H1 (cell line): ENCODE measurements at regions not wholly inside any gene's neighbourhood (a gene's known extent, or its start where the extent isn't known, plus 50 kb on each side); places are given as distances from the start of the nearest gene placed in this dataset.

Experiments used
- CTCF ChIA-PET: fragments of 300-600 bp; sonication (Branson Sonifier 250); formaldehyde crosslinking; loops from one replicate; lab custom pipeline; 2021; ENCODE audit not compliant: partially characterized antibody; lab: Charles Lee
- POLR2A ChIA-PET: fragments of 300-600 bp; sonication (Branson Sonifier 250); formaldehyde crosslinking; loops from one replicate; lab custom pipeline; 2021; ENCODE audit warnings: inconsistent platforms; ENCODE audit not compliant: partially characterized antibody; lab: Charles Lee
- DNase-seq, 2 experiments: peaks; one replicate each; pipeline versions ENCODE4 v3.0.0 to v3.0.0-alpha.2; 2010 to 2022; ENCODE audit warnings: low spot score in 2 of 2, low read depth in 1 of 2, mixed read lengths in 1 of 2
- FAIRE-seq: peaks from 2 replicates; lab custom pipeline; 2011; peaks lifted over from hg19 to GRCh38; lab: Jason Lieb, UNC
- H2AFZ ChIP-seq: 2 replicates; pipeline ENCODE4 v1.8.1; 2012; ENCODE audit warnings: low read length, inconsistent platforms
- H2AK5ac ChIP-seq: 2 replicates; pipeline ENCODE4 v1.6.1; 2013; ENCODE audit warnings: low read depth, low read length
- H2BK120ac ChIP-seq: replicated peaks from 2 replicates; pipeline ENCODE3; 2013; ENCODE audit warnings: low read depth, low read length, inconsistent platforms
- H2BK12ac ChIP-seq: 2 replicates; pipeline ENCODE4 v1.6.1; 2013; ENCODE audit warnings: low read depth, low read length
- H2BK15ac ChIP-seq: 2 replicates; pipeline ENCODE4 v1.6.1; 2013; ENCODE audit warnings: low read length
- H2BK20ac ChIP-seq: 2 replicates; pipeline ENCODE4 v1.6.1; 2013; ENCODE audit warnings: low read length
- H2BK5ac ChIP-seq: 2 replicates; pipeline ENCODE4 v1.6.1; 2013; ENCODE audit warnings: low read depth, low read length
- H3K14ac ChIP-seq: 2 replicates; pipeline ENCODE4 v1.6.1; 2013; ENCODE audit warnings: inconsistent platforms; ENCODE audit not compliant: insufficient read length
- H3K18ac ChIP-seq: 2 replicates; pipeline ENCODE4 v1.6.1; 2013; ENCODE audit warnings: low read length; ENCODE audit errors: extremely low read depth
- H3K23ac ChIP-seq: 2 replicates; pipeline ENCODE4 v1.6.1; 2013; ENCODE audit warnings: inconsistent platforms; ENCODE audit not compliant: insufficient read length
- H3K23me2 ChIP-seq: 2 replicates; pipeline ENCODE4 v1.6.1; 2013; ENCODE audit warnings: low read depth, low read length
- H3K27ac ChIP-seq: 2 replicates; pipeline ENCODE4 v1.6.1; 2011; ENCODE audit warnings: low read depth, low read length, inconsistent platforms
- H3K27me3 ChIP-seq, 4 experiments: replicated peaks in 1 of 4; 1 replicate in 1 of 4; 2 replicates in 3 of 4; pipeline versions ENCODE4 v1.6.1 to v1.8.1; 2011 to 2013; ENCODE audit warnings: low read length in 3 of 4, mild to moderate bottlenecking in 3 of 4, inconsistent platforms in 2 of 4, mixed read lengths in 2 of 4, moderate library complexity in 1 of 4; ENCODE audit not compliant: control insufficient read depth in 3 of 4, insufficient read depth in 3 of 4; ENCODE audit errors: extremely low read depth in 1 of 4
- H3K36me3 ChIP-seq, 4 experiments: 2 replicates each; pipeline versions ENCODE4 v1.6.1 to v1.8.1; 2011 to 2013; ENCODE audit warnings: mild to moderate bottlenecking in 4 of 4, low read length in 3 of 4, moderate library complexity in 2 of 4, control low read depth in 1 of 4, inconsistent platforms in 1 of 4; ENCODE audit not compliant: insufficient read depth in 4 of 4, control insufficient read depth in 2 of 4
- H3K4ac ChIP-seq: replicated peaks from 2 replicates; pipeline ENCODE3; 2013; ENCODE audit warnings: low read length, low read depth, mixed read lengths, inconsistent platforms; ENCODE audit not compliant: insufficient read length
- H3K4me1 ChIP-seq, 4 experiments: replicated peaks in 1 of 4; 1 replicate in 1 of 4; 2 replicates in 3 of 4; pipeline versions ENCODE4 v1.6.1 to v1.8.1; 2011 to 2013; ENCODE audit warnings: low read length in 3 of 4, inconsistent platforms in 2 of 4, mixed read lengths in 1 of 4; ENCODE audit not compliant: insufficient read depth in 4 of 4, control insufficient read depth in 3 of 4
- H3K4me2 ChIP-seq, 2 experiments: 2 replicates each; pipeline versions ENCODE4 v1.6.1 to v1.8.1; 2011 to 2013; ENCODE audit warnings: low read depth in 2 of 2, low read length in 2 of 2, control low read depth in 1 of 2, inconsistent platforms in 1 of 2, mild to moderate bottlenecking in 1 of 2; ENCODE audit not compliant: insufficient read depth in 1 of 2
- H3K4me3 ChIP-seq, 4 experiments: fragments of 200-600, 300-600 bp in 1 of 4; sonication (generic), shearing (Covaris generic), sonication (Bioruptor Twin) in 1 of 4; 2 replicates each; pipeline versions ENCODE4 v1.5.1 to v1.8.1; 2011 to 2016; ENCODE audit warnings: low read length in 4 of 4, low read depth in 3 of 4, control low read depth in 2 of 4, inconsistent platforms in 2 of 4, mild to moderate bottlenecking in 2 of 4, mixed read lengths in 1 of 4, moderate library complexity in 1 of 4; ENCODE audit not compliant: insufficient read depth in 2 of 4; ENCODE audit errors: extremely low read depth in 1 of 4
- H3K56ac ChIP-seq: replicated peaks from 2 replicates; pipeline ENCODE3; 2013; ENCODE audit warnings: low read depth, mild to moderate bottlenecking, mixed read lengths, low read length, inconsistent platforms; ENCODE audit not compliant: insufficient read length
- H3K79me1 ChIP-seq: 2 replicates; pipeline ENCODE4 v1.6.1; 2013; ENCODE audit warnings: low read depth, low read length, control low read depth
- H3K79me2 ChIP-seq, 2 experiments: 2 replicates each; pipeline versions ENCODE4 v1.6.1 to v1.8.1; 2012 to 2013; ENCODE audit warnings: low read length in 2 of 2, mild to moderate bottlenecking in 2 of 2, inconsistent platforms in 1 of 2; ENCODE audit not compliant: insufficient read depth in 2 of 2, control insufficient read depth in 1 of 2
- H3K9ac ChIP-seq, 4 experiments: replicated peaks in 1 of 4; 1 replicate in 1 of 4; 2 replicates in 3 of 4; pipeline versions ENCODE4 v1.6.1 to v1.8.1; 2011 to 2013; ENCODE audit warnings: low read depth in 3 of 4, low read length in 3 of 4, control low read depth in 2 of 4, mild to moderate bottlenecking in 2 of 4, moderate library complexity in 2 of 4, inconsistent platforms in 1 of 4; ENCODE audit errors: extremely low read depth in 1 of 4
- H3K9me3 ChIP-seq, 2 experiments: 2 replicates each; pipeline versions ENCODE4 v1.6.1 to v1.8.1; 2012 to 2013; ENCODE audit warnings: mild to moderate bottlenecking in 2 of 2, moderate library complexity in 2 of 2, control low read depth in 1 of 2, inconsistent platforms in 1 of 2, low read depth in 1 of 2, low read length in 1 of 2, mixed read lengths in 1 of 2; ENCODE audit not compliant: insufficient read depth in 2 of 2
- H4K20me1 ChIP-seq, 2 experiments: replicated peaks in 1 of 2; 2 replicates each; pipeline versions ENCODE3 to v1.8.1; 2011 to 2013; ENCODE audit warnings: inconsistent platforms in 2 of 2, low read length in 2 of 2, mild to moderate bottlenecking in 1 of 2; ENCODE audit not compliant: insufficient read depth in 2 of 2, control insufficient read depth in 1 of 2
- H4K5ac ChIP-seq: 2 replicates; pipeline ENCODE4 v1.6.1; 2013; ENCODE audit warnings: low read length, low read depth, mixed read lengths, inconsistent platforms; ENCODE audit not compliant: insufficient read length
- H4K8ac ChIP-seq: 2 replicates; pipeline ENCODE4 v1.8.0; 2013; ENCODE audit warnings: mild to moderate bottlenecking, moderate library complexity, low read length, inconsistent platforms; ENCODE audit not compliant: insufficient read depth; ENCODE audit errors: extremely low read depth
- H4K91ac ChIP-seq: replicated peaks from 2 replicates; pipeline ENCODE3; 2013; ENCODE audit warnings: low read length, mixed read lengths, inconsistent platforms; ENCODE audit not compliant: insufficient read length
- BRCA1 ChIP-seq: IDR thresholded peaks from 2 replicates; pipeline ENCODE4 v1.6.1; 2012; ENCODE audit warnings: low read depth, low read length, improper control_type of control experiment
- KDM5A ChIP-seq: fragments of 200-600 bp; IDR thresholded peaks from 2 replicates; pipeline ENCODE4 v1.7.1; 2012; ENCODE audit warnings: mild to moderate bottlenecking, low read length, inconsistent platforms, mixed read lengths
- RFX5 ChIP-seq: IDR thresholded peaks from 2 replicates; pipeline ENCODE4 v1.6.1; 2011; ENCODE audit warnings: low read depth, low read length, improper control_type of control experiment, borderline replicate concordance
- RNF2 ChIP-seq: fragments of 200-900, 300-1000 bp; sonication (generic); IDR thresholded peaks from 2 replicates; pipeline ENCODE4 v1.7.1; 2016; ENCODE audit warnings: borderline replicate concordance, low read depth, mild to moderate bottlenecking, antibody characterized with exemption, low read length; ENCODE audit not compliant: poor library complexity, severe bottlenecking; ENCODE audit errors: missing control alignments
- WGBS, 2 experiments: shearing (Covaris generic) in 1 of 2; methylation state at CpG; one replicate each; pipeline versions ENCODE4 v1.1.6 to v1.1.7; 2013 to 2015; ENCODE audit warnings: low lambda C conversion rate in 2 of 2, mixed read lengths in 2 of 2, inconsistent platforms in 1 of 2, low coverage in 1 of 2, missing lambda C conversion rate in 1 of 2; ENCODE audit not compliant: insufficient replicate concordance in 2 of 2, insufficient coverage in 1 of 2, insufficient read length in 1 of 2; ENCODE audit errors: extremely low coverage in 1 of 2, missing lambda C conversion rate in 1 of 2; 5-methylcytosine and 5-hydroxymethylcytosine counted together
- TF ChIP-seq, protein P1 (sequence below): IDR thresholded peaks from 2 replicates; pipeline ENCODE4 v1.6.1; 2011; ENCODE audit warnings: low read depth, mild to moderate bottlenecking, low read length; ENCODE audit not compliant: insufficient read depth

DNA sequence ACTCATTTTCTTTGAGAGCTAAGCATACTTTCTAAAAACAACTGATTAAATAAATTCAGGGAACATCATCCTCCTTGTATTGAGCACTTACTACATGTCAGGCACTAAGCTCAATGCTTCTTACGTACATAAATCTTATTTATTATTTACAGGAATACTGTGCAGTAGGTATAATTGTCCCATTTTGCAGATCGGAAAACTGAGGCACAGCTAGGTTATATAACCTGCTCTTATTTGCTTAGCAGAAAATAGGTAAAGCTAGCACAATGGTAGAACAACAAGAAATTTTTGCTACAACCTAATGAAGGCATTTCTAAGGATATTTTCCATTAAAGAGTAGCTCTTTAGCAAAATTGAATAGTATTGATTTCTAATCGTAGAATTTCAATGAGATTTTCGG lies 168.7 kb upstream of the KCNJ16 start:
- Histone ChIP-seq H4K8ac (no peak overlapping the region), H2BK5ac (no peak overlapping the region), H3K23me2 (no peaks in the 10 kb centered on the region), H3K18ac (no peak overlapping the region), H3K14ac (no peak overlapping the region), H3K56ac (no peak overlapping the region), H2BK20ac (no peak overlapping the region), H3K79me1 (no peaks in the 10 kb centered on the region), H3K36me3 (no peaks in the 10 kb centered on the region), H2BK120ac (no peak overlapping the region), H3K27ac (no peak overlapping the region), H4K5ac (no peak overlapping the region), H3K4me1 (no peaks in the 10 kb centered on the region), H3K4me2 (no peak overlapping the region), H4K91ac (no peak overlapping the region), H2BK12ac (no peak overlapping the region), H2AK5ac (no peak overlapping the region), H3K9me3 (no peaks in the 10 kb centered on the region), H3K4me3 (no peak overlapping the region), H2BK15ac (no peak overlapping the region), H3K9ac (no peak overlapping the region), H2AFZ (no peak overlapping the region), H3K4ac (no peak overlapping the region), H4K20me1 (no peaks in the 10 kb centered on the region), H3K79me2 (no peaks in the 10 kb centered on the region), H3K23ac (no peak overlapping the region), H3K27me3 (no peaks in the 10 kb centered on the region)
- ChIA-PET CTCF (interaction anchor here (1.7 kb wide), 1 partner anchor 299 kb away, joined by 5 read pairs; no protein-coding TSS in a partner anchor), POLR2A (no interaction called here)
- no peak for DNase-seq
- no peak for TF ChIP-seq RNF2
- TF ChIP-seq, protein P1, sequence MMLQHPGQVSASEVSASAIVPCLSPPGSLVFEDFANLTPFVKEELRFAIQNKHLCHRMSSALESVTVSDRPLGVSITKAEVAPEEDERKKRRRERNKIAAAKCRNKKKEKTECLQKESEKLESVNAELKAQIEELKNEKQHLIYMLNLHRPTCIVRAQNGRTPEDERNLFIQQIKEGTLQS: no peak
- no peak for TF ChIP-seq KDM5A
- TF ChIP-seq RFX5: no peak
- TF ChIP-seq BRCA1: no peak
- WGBS, 2 experiments: 90% methylated on average over 4 of the region's 4 CpGs; no CpG with 5 or more reads in 1 of the 2 experiments
- no peak for FAIRE-seq
